ENCODE measurements at regions not wholly inside any gene's neighbourhood (a gene's known extent, or its start where the extent isn't known, plus 50 kb on each side); places are given as distances from the start of the nearest gene placed in this dataset.

DNA sequence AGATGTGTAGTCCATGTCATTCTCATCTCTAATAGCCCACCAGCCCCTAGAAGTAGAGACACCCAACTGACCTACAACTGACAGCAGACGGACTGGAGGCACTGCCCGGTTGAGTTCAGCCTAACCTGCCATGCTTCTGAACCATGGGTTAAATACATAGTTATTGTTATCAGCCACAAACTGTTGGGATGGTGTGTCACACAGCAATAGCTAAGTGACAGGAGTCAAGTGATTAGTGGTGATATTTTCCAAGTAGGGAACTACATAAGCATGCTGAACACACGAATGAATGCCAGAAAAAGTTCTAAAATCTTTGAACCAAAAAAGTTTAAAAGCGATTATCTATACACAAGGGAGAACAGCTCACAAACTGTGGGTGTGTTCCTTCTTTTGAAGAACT, 80.1 kb downstream of the SYNE3 start:
- Histone ChIP-seq H3K4me3 (ENCODE audit: low read depth in 1 of 2, low read length in 1 of 2) (no peak overlapping the region), H3K36me3 (peaks cover 100% of the 10 kb centered on the region), H3K4me1 (ENCODE audit: control insufficient read depth in 1 of 2, insufficient read depth in 1 of 2, low read depth in 1 of 2, low read length in 1 of 2) (no peaks in the 10 kb centered on the region), H3K27ac (no peak overlapping the region), H3K27me3 (no peaks in the 10 kb centered on the region), H3K9me3 (no peaks in the 10 kb centered on the region)
- TF ChIP-seq, protein P1, sequence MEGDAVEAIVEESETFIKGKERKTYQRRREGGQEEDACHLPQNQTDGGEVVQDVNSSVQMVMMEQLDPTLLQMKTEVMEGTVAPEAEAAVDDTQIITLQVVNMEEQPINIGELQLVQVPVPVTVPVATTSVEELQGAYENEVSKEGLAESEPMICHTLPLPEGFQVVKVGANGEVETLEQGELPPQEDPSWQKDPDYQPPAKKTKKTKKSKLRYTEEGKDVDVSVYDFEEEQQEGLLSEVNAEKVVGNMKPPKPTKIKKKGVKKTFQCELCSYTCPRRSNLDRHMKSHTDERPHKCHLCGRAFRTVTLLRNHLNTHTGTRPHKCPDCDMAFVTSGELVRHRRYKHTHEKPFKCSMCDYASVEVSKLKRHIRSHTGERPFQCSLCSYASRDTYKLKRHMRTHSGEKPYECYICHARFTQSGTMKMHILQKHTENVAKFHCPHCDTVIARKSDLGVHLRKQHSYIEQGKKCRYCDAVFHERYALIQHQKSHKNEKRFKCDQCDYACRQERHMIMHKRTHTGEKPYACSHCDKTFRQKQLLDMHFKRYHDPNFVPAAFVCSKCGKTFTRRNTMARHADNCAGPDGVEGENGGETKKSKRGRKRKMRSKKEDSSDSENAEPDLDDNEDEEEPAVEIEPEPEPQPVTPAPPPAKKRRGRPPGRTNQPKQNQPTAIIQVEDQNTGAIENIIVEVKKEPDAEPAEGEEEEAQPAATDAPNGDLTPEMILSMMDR (IDR thresholded peaks at IDR 0.05): no peak

DNA sequence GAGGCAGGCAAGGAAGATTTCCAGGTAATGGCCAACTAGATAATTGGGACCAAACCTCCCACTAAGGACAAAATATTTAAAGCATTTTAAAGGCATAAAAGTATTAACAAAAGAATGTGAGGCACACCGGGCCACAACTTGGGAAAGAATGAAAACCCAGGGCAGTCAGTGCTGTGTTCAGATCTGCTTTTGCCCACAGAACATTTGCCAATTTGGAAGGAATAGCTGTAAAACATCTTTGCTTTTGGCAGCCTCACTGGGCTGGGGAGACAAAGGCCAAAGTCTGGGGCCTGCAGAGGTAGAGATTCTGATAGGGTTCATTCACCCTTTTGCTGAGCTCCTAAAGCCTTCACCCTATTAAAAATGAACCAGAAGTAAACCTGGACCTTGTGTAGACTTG, 82.3 kb downstream of the SYNE3 start:
- Histone ChIP-seq H3K9me3 (no peaks in the 10 kb centered on the region), H3K4me1 (ENCODE audit: control insufficient read depth in 1 of 2, insufficient read depth in 1 of 2, low read depth in 1 of 2, low read length in 1 of 2) (no peaks in the 10 kb centered on the region), H3K27me3 (no peaks in the 10 kb centered on the region), H3K4me3 (ENCODE audit: low read depth in 1 of 2, low read length in 1 of 2) (no peak overlapping the region), H3K36me3 (peaks cover 100% of the 10 kb centered on the region), H3K27ac (no peak overlapping the region)
- TF ChIP-seq, protein P1 (IDR thresholded peaks at IDR 0.05): no peak

DNA sequence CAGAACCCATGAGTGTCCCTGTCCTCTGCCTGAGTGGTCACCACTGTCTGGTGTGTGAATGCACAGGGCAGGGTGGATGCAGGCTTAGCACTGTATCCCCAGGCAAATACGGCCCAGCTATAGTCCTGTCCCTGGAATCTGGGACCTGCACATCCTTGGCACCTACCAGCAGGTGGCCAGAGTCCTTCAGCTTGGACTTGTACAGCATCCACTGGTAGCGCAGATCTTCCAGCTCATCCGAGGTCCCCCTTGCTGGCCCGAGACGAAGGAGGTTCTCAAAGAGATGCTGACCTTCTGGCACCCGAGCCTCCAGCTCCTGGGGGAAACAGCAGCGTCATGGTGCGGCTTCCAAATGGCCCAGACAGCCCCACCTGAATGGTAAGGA, 83.4 kb downstream of the SYNE3 start:
- Histone ChIP-seq H3K9me3 (no peaks in the 10 kb centered on the region), H3K27ac (no peak overlapping the region), H3K27me3 (no peaks in the 10 kb centered on the region), H3K4me1 (ENCODE audit: control insufficient read depth in 1 of 2, insufficient read depth in 1 of 2, low read depth in 1 of 2, low read length in 1 of 2) (no peaks in the 10 kb centered on the region), H3K4me3 (ENCODE audit: low read depth in 1 of 2, low read length in 1 of 2) (no peak overlapping the region), H3K36me3 (peaks cover 100% of the 10 kb centered on the region)
- TF ChIP-seq, protein P1 (IDR thresholded peaks at IDR 0.05): no peak

DNA sequence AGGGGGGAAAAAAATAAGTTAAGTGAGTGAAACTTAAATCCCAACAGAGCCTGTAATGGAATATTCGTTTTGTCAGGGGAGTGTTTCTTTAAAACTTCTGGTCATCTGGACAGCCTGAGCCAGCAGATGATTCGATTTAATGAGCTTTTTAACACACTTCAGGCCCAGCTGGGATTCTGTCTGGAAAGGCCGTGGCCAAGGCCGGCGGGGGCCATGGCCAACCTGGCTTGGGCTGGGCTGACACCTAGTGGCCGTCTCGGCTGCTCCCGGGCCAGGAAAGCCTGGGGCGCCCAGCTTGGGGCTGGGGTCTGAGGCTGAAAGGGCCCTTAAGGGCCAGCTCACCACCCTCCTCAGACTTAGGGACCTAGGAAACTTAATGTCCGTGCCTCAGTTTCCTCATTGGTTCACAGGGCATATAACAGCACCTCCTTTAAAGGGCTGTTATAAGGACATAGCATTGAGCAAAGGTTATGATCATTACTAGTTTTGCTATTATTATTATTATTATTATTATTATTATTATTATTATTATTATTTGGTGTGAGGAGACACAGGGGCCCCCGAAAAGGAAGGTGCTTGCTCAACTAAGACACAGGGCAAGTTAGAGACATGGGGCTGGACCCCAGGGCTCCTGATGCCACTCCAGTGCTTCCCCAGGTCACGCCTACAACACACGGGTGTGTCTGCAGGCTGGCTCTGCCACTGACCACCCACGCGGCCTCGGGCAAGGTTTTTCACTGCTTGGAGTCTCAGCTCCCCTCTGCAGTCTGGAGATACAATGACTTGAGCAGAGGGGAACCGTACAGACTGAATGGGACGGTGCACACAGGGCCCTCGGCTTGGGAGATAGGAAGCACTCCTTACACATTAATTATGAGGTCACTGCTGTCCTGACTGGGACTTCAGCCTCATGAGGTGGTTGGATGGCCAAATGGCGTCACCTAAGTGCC, 84.0 kb downstream of the SYNE3 start:
- Histone ChIP-seq H3K36me3 (peaks cover 99% of the 10 kb centered on the region), H3K4me1 (ENCODE audit: control insufficient read depth in 1 of 2, insufficient read depth in 1 of 2, low read depth in 1 of 2, low read length in 1 of 2) (no peaks in the 10 kb centered on the region), H3K4me3 (ENCODE audit: low read depth in 1 of 2, low read length in 1 of 2) (no peak overlapping the region), H3K9me3 (no peaks in the 10 kb centered on the region), H3K27me3 (no peaks in the 10 kb centered on the region), H3K27ac (no peak overlapping the region)
- TF ChIP-seq, protein P1 (IDR thresholded peaks at IDR 0.05): no peak

DNA sequence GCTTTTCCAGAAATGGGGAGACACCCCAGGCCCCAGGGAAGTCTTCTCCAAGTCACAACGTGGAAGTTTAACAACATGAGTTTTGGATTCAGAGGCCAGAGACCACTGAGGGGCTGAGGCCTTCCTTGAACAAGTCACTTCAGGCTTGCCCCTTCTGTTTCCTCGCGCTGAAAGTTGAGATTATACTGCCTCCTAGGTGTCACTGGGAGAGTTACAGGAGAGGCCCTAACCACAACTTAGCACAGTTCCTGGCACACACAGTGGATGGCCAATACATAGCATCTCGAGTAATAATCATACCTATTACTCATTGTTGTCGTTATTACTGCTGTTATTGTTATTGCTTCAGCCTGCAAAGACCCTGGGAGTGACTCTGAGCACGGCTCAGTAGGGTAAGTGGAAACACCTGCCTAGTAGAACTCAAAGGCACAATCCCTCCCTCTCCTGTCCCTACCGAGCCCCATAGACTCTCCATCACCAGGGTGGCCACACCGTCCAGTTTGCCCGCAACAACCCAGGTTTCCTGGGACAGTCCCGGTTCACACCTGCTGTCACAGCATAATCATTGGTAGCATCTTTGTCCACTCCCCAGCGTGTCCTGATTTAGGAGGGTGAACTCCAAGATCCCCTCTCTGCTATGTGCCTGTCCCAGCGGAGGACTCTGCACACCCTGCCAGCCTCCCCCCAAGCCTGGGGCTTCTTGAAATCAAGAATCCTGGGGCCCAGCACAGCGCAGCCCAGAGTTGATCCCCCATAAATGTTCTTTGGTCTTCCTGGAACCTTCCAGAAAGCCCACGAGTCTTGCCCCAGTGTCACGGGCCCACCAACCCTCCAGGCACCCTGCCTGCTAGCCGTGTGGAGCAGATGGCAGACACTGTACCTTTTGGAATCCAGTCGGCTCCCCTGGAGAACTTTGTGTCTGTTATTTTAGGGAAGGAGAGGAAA, 85.0 kb downstream of the SYNE3 start:
- H3K27me3 ChIP-seq: no peaks in the 10 kb centered on the region
- TF ChIP-seq, protein P1 (IDR thresholded peaks at IDR 0.05): no peak
- H3K36me3 ChIP-seq: peaks cover 92% of the 10 kb centered on the region
- no peaks in the 10 kb centered on the region for H3K4me1 ChIP-seq (ENCODE audit: control insufficient read depth in 1 of 2, insufficient read depth in 1 of 2, low read depth in 1 of 2, low read length in 1 of 2)
- no peaks in the 10 kb centered on the region for H3K9me3 ChIP-seq
- no peak overlapping the region for H3K4me3 ChIP-seq (ENCODE audit: low read depth in 1 of 2, low read length in 1 of 2)
- no peak overlapping the region for H3K27ac ChIP-seq

All from neutrophil (primary cell).